Kidney (tissue), 13 donors: ENCODE measurements at regions not wholly inside any gene's neighbourhood (a gene's known extent, or its start where the extent isn't known, plus 50 kb on each side); places are given as distances from the start of the nearest gene placed in this dataset.

ENCODE experiments used
- DNase-seq, 5 donors: peaks; one replicate each; pipeline ENCODE4 v3.0.0-alpha.2; 2013 to 2020
- FAIRE-seq: peaks from 2 replicates; lab custom pipeline; 2012; peaks lifted over from hg19 to GRCh38; lab: Jason Lieb, UNC
- H3K27ac ChIP-seq, 2 donors: one replicate each; pipeline ENCODE4 v1.7.0; 2013; ENCODE audit warnings: low read depth in 2 of 2, low read length in 2 of 2, inconsistent platforms in 1 of 2
- H3K27me3 ChIP-seq: one replicate; pipeline ENCODE4 v1.7.1; 2013; ENCODE audit warnings: low read length, inconsistent platforms; ENCODE audit not compliant: control insufficient read depth, insufficient read depth
- H3K36me3 ChIP-seq, 3 donors: one replicate each; pipeline versions ENCODE4 v1.7.0 to v1.7.1; 2013; ENCODE audit warnings: low read length in 3 of 3, control low read depth in 1 of 3, inconsistent platforms in 1 of 3; ENCODE audit not compliant: insufficient read depth in 3 of 3, control insufficient read depth in 2 of 3
- H3K4me1 ChIP-seq, 3 donors: one replicate each; pipeline versions ENCODE4 v1.7.0 to v1.7.1; 2013; ENCODE audit warnings: low read length in 3 of 3, inconsistent platforms in 1 of 3, low read depth in 1 of 3; ENCODE audit not compliant: control insufficient read depth in 2 of 3, insufficient read depth in 2 of 3
- H3K4me3 ChIP-seq, 3 donors: one replicate each; pipeline versions ENCODE4 v1.7.0 to v1.8.1; 2013; ENCODE audit warnings: low read length in 3 of 3, control low read depth in 1 of 3, inconsistent platforms in 1 of 3
- H3K9ac ChIP-seq, 3 donors: one replicate each; pipeline versions ENCODE4 v1.7.0 to v1.7.1; 2013; ENCODE audit warnings: low read length in 3 of 3, control low read depth in 1 of 3, inconsistent platforms in 1 of 3
- H3K9me3 ChIP-seq, 3 donors: one replicate each; pipeline versions ENCODE4 v1.7.0 to v1.7.1; 2013; ENCODE audit warnings: low read length in 3 of 3, control low read depth in 1 of 3, inconsistent platforms in 1 of 3; ENCODE audit not compliant: control insufficient read depth in 2 of 3, insufficient read depth in 1 of 3
- CTCF ChIP-seq: IDR thresholded peaks from 3 replicates; pipeline ENCODE4 v1.5.1; 2012; ENCODE audit warnings: mild to moderate bottlenecking, moderate library complexity, borderline replicate concordance; ENCODE audit not compliant: insufficient read depth; ENCODE audit errors: extremely low read depth
- intact Hi-C: fragments of 100-400 bp; cut with DNase I; formaldehyde crosslinking; loops from one replicate; pipeline ENCODE4 v1.11.1; 2022
- donor health status: control.
- donor health status: control.
- donor health status: control.
- donor health status: control.
- donor health status: control.
- donor health status: DM: yes; HTN: yes; CAD: no.
- donor health status: Normal renal cell carcinoma (clear cell type).

DNA sequence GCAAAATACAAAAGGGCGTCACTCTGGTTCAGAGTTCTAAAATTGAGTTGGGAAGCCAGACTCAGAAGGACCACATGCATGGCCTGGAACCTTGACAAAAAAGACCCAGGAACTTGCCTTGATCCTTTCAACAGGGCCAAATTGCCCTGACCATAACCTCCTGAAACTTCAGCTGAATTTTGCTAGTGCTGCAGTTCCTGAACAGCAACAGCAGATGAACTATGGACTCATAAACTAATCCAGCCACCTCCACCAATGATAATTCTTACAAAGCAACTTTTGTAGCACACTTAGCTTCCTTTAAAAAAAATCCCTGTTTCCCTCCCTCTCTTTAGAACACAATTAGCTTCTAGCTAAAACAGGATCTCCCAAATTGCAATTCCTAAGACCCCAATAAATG lies 155.9 kb downstream of the MAT2B start:
- DNase-seq (no peak), FAIRE-seq (no peak)
- no peaks in the 10 kb centered on the region for H3K4me1 ChIP-seq
- H3K9me3 ChIP-seq, result no peaks in the 10 kb centered on the region
- H3K9ac ChIP-seq, result no peak overlapping the region
- intact Hi-C loops, result no loop called here
- H3K4me3 ChIP-seq, result no peak overlapping the region
- H3K27me3 ChIP-seq, result no peaks in the 10 kb centered on the region
- H3K27ac ChIP-seq, result no peak overlapping the region
- no peaks in the 10 kb centered on the region for H3K36me3 ChIP-seq
- TF ChIP-seq CTCF, result no peak

DNA sequence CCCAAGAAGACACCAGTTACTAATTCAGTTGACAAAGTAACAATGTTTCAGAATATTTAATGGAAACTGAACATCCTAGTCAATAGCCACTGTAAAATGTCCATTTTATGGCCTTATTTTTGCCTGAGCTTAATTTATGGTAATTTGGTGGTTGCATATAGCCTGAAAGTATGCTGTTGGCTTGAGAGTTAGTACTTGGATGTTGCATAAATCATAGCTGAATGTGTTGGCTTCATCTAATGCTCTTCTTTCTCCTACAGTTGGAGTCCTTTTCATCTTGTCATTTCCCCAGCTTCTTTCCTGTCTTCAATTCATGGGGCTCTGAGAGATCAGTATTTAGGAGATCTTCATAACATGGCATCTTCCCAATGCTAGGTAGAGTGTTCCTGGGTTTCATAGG lies 164.6 kb downstream of the MAT2B start:
- H3K4me1 ChIP-seq, result no peaks in the 10 kb centered on the region
- no peaks in the 10 kb centered on the region for H3K36me3 ChIP-seq
- H3K9me3 ChIP-seq, result no peaks in the 10 kb centered on the region
- FAIRE-seq (no peak), DNase-seq (no peak)
- no peak overlapping the region for H3K27ac ChIP-seq
- TF ChIP-seq CTCF, result no peak
- no peak overlapping the region for H3K4me3 ChIP-seq
- no peaks in the 10 kb centered on the region for H3K27me3 ChIP-seq
- no peak overlapping the region for H3K9ac ChIP-seq
- intact Hi-C loops, result no loop called here

- H3K9ac ChIP-seq, result no peak overlapping the region
These were observed 171.7 kb downstream of the MAT2B start for GRCh38 chr5:163677092-163677491.

More at GRCh38 chr5:163677092-163677491, 171.7 kb downstream of the MAT2B start:
- no peak for TF ChIP-seq CTCF
- H3K36me3 ChIP-seq, result no peaks in the 10 kb centered on the region
- no peaks in the 10 kb centered on the region for H3K27me3 ChIP-seq
- DNase-seq, result no peak
- intact Hi-C loops, result no loop called here
- H3K27ac ChIP-seq, result no peak overlapping the region
- H3K4me1 ChIP-seq, result no peaks in the 10 kb centered on the region
- no peak overlapping the region for H3K4me3 ChIP-seq
- H3K9me3 ChIP-seq, result no peaks in the 10 kb centered on the region
- no peak for FAIRE-seq
